ENCODE measurements at regions not wholly inside any gene's neighbourhood (a gene's known extent, or its start where the extent isn't known, plus 50 kb on each side); places are given as distances from the start of the nearest gene placed in this dataset.

- no TSS peak for BruUV-seq (replicated peaks)
- POLR2A ChIA-PET, result no interaction called here
- no peak for ATAC-seq
- intact Hi-C loops (cut with micrococcal nuclease; ENCODE audit: unreplicated experiment) (no loop called here), in situ Hi-C loops (cut with HindIII; ENCODE audit: low pct_unique_long_range_greater_than_20kb, low sequenced_read_pairs) (no loop called here)
- Histone ChIP-seq H3K27me3 (ENCODE audit: control insufficient read depth, insufficient read depth, low read length) (no peaks in the 10 kb centered on the region), H3K9me3 (ENCODE audit: control insufficient read depth, insufficient read depth, low read depth, low read length) (no peaks in the 10 kb centered on the region), H3K36me3 (ENCODE audit: control insufficient read depth, insufficient read depth, low read length) (no peaks in the 10 kb centered on the region), H3K4me3 (ENCODE audit: low read depth in 2 of 2, low read length in 2 of 2) (no peak overlapping the region), H3K27ac (ENCODE audit: low read length) (no peak overlapping the region), H3K4me1 (ENCODE audit: control insufficient read depth, insufficient read depth, low read length) (no peaks in the 10 kb centered on the region)
- TF ChIP-seq REST (IDR thresholded peaks at IDR 0.05; ENCODE audit: insufficient read depth in 1 of 2, low read depth in 2 of 2, low read length in 1 of 2) (no peak), POLR2AphosphoS5 (IDR thresholded peaks at IDR 0.05; ENCODE audit: low read depth, low read length) (no peak), TCF7L2 (IDR thresholded peaks at IDR 0.05; ENCODE audit: low read depth, low read length) (no peak), SIN3A (IDR thresholded peaks at IDR 0.05; ENCODE audit: borderline replicate concordance, insufficient read depth, low read depth, low read length) (no peak)
- DNase-seq (ENCODE audit: low read depth, low spot score), result no peak
- CTCF ChIA-PET, result no interaction called here
These were observed 2360.1 kb downstream of the PCDH7 start for GRCh38 chr4:33080275-33080674.

GRCh38 chr4:33085709-33086108 lies 2365.5 kb downstream of the PCDH7 start:
- DNase-seq (ENCODE audit: low read depth, low spot score), result no peak
- no peak for ATAC-seq
- intact Hi-C loops (cut with micrococcal nuclease; ENCODE audit: unreplicated experiment), result no loop called here
- ChIA-PET CTCF (no interaction called here), POLR2A (no interaction called here)
- in situ Hi-C loops (cut with HindIII; ENCODE audit: low pct_unique_long_range_greater_than_20kb, low sequenced_read_pairs), result no loop called here
- H3K9me3 ChIP-seq (ENCODE audit: control insufficient read depth, insufficient read depth, low read depth, low read length), result no peaks in the 10 kb centered on the region
- H3K4me1 ChIP-seq (ENCODE audit: control insufficient read depth, insufficient read depth, low read length), result no peaks in the 10 kb centered on the region
- H3K27ac ChIP-seq (ENCODE audit: low read length), result no peak overlapping the region
- BruUV-seq (replicated peaks), result no TSS peak
- no peaks in the 10 kb centered on the region for H3K36me3 ChIP-seq (ENCODE audit: control insufficient read depth, insufficient read depth, low read length)
- H3K27me3 ChIP-seq (ENCODE audit: control insufficient read depth, insufficient read depth, low read length), result no peaks in the 10 kb centered on the region
- H3K4me3 ChIP-seq (ENCODE audit: low read depth in 2 of 2, low read length in 2 of 2), result no peak overlapping the region
- TF ChIP-seq SIN3A (IDR thresholded peaks at IDR 0.05; ENCODE audit: borderline replicate concordance, insufficient read depth, low read depth, low read length) (no peak), REST (IDR thresholded peaks at IDR 0.05; ENCODE audit: insufficient read depth in 1 of 2, low read depth in 2 of 2, low read length in 1 of 2) (no peak), POLR2AphosphoS5 (IDR thresholded peaks at IDR 0.05; ENCODE audit: low read depth, low read length) (no peak)

GRCh38 chr4:33086331-33086925 lies 2366.3 kb downstream of the PCDH7 start:
- no TSS peak for BruUV-seq (replicated peaks)
- no peak for TF ChIP-seq CTCF (IDR thresholded peaks at IDR 0.05)
- TF ChIP-seq SIN3A (IDR thresholded peaks at IDR 0.05; ENCODE audit: borderline replicate concordance, insufficient read depth, low read depth, low read length), result no peak
- no peak for TF ChIP-seq REST (IDR thresholded peaks at IDR 0.05; ENCODE audit: insufficient read depth in 1 of 2, low read depth in 2 of 2, low read length in 1 of 2)
- no peak for TF ChIP-seq POLR2AphosphoS5 (IDR thresholded peaks at IDR 0.05; ENCODE audit: low read depth, low read length)
- TF ChIP-seq TCF7L2 (IDR thresholded peaks at IDR 0.05; ENCODE audit: low read depth, low read length), result no peak
- Histone ChIP-seq H3K27ac (ENCODE audit: low read length) (no peak overlapping the region), H3K9me3 (ENCODE audit: control insufficient read depth, insufficient read depth, low read depth, low read length) (no peaks in the 10 kb centered on the region), H3K27me3 (ENCODE audit: control insufficient read depth, insufficient read depth, low read length) (no peaks in the 10 kb centered on the region), H3K36me3 (ENCODE audit: control insufficient read depth, insufficient read depth, low read length) (no peaks in the 10 kb centered on the region), H3K4me1 (ENCODE audit: control insufficient read depth, insufficient read depth, low read length) (no peaks in the 10 kb centered on the region), H3K4me3 (ENCODE audit: low read depth in 2 of 2, low read length in 2 of 2) (no peak overlapping the region)
- no peak for DNase-seq (ENCODE audit: low read depth, low spot score)
- ATAC-seq, result no peak
- in situ Hi-C loops (cut with HindIII; ENCODE audit: low pct_unique_long_range_greater_than_20kb, low sequenced_read_pairs), result no loop called here
- ChIA-PET CTCF (no interaction called here), POLR2A (no interaction called here)
- intact Hi-C loops (cut with micrococcal nuclease; ENCODE audit: unreplicated experiment), result no loop called here

Data from Panc1 (cell line).